HEK293 (cell line): ENCODE measurements at regions not wholly inside any gene's neighbourhood (a gene's known extent, or its start where the extent isn't known, plus 50 kb on each side); places are given as distances from the start of the nearest gene placed in this dataset.

Source experiments
- CTCF ChIA-PET: fragments of 350-600 bp; formaldehyde crosslinking; extraction: SDS; loops from one replicate; lab custom pipeline; 2021; ENCODE audit warnings: antibody characterized with exemption; lab: Yijun Ruan, JAX
- POLR2A ChIA-PET: fragments of 300-600 bp; formaldehyde crosslinking; extraction: SDS; loops from one replicate; lab custom pipeline; 2020; ENCODE audit warnings: antibody characterized with exemption, inconsistent platforms; lab: Yijun Ruan, JAX
- H3K27ac ChIP-seq: fragments of 200-500 bp; sonication (Bioruptor generic); 2 replicates; pipeline ENCODE4 v1.5.1; 2014; ENCODE audit warnings: low read depth, low read length, control low read depth, inconsistent platforms; ENCODE audit errors: extremely low read depth
- H3K36me3 ChIP-seq, 2 experiments: fragments of 200-500 bp in 1 of 2; sonication (Bioruptor generic) in 1 of 2; 1 replicate in 1 of 2; 2 replicates in 1 of 2; pipeline ENCODE4 v1.5.1; 2014 to 2017; ENCODE audit warnings: inconsistent platforms in 2 of 2, low read length in 2 of 2; ENCODE audit not compliant: control insufficient read depth in 2 of 2, insufficient read depth in 1 of 2
- H3K4me1 ChIP-seq: fragments of 200-500 bp; sonication (Bioruptor generic); 2 replicates; pipeline ENCODE4 v1.5.1; 2014; ENCODE audit warnings: mild to moderate bottlenecking, low read length, inconsistent platforms; ENCODE audit not compliant: control insufficient read depth, insufficient read depth
- H3K4me3 ChIP-seq: 2 replicates; pipeline ENCODE4 v1.5.1; 2011; ENCODE audit warnings: low read depth, mild to moderate bottlenecking, control low read depth, low read length, moderate library complexity
- H3K9me3 ChIP-seq: fragments of 200-500 bp; sonication (Bioruptor generic); 2 replicates; pipeline ENCODE4 v1.5.1; 2014; ENCODE audit warnings: low read depth, low read length, inconsistent platforms; ENCODE audit not compliant: control insufficient read depth, insufficient read depth
- GFI1B ChIP-seq: fragments of 450-650 bp; formaldehyde crosslinking; IDR thresholded peaks from 2 replicates; pipeline ENCODE4 v1.5.1; 2016; ENCODE audit warnings: missing biosample characterization, missing genetic modification characterization
- GLI2 ChIP-seq: fragments of 450-650 bp; formaldehyde crosslinking; IDR thresholded peaks from 2 replicates; pipeline ENCODE4; 2017; ENCODE audit warnings: missing biosample characterization, missing genetic modification characterization, low read depth, borderline replicate concordance
- KLF1 ChIP-seq: fragments of 450-650 bp; formaldehyde crosslinking; IDR thresholded peaks from 2 replicates; pipeline ENCODE4 v1.5.1; 2016; ENCODE audit warnings: missing biosample characterization, missing genetic modification characterization
- KLF16 ChIP-seq: fragments of 450-650 bp; formaldehyde crosslinking; IDR thresholded peaks from 2 replicates; pipeline ENCODE4 v1.5.1; 2017; ENCODE audit warnings: missing biosample characterization, missing genetic modification characterization
- ZBTB21 ChIP-seq: fragments of 450-650 bp; formaldehyde crosslinking; IDR thresholded peaks from 2 replicates; pipeline ENCODE4 v1.5.1; 2017; ENCODE audit warnings: missing biosample characterization, missing genetic modification characterization
- ZNF169 ChIP-seq: fragments of 450-650 bp; formaldehyde crosslinking; IDR thresholded peaks from 2 replicates; pipeline ENCODE4 v1.5.1; 2016; ENCODE audit warnings: missing biosample characterization, missing genetic modification characterization
- ZNF341 ChIP-seq: fragments of 450-650 bp; formaldehyde crosslinking; IDR thresholded peaks from 2 replicates; pipeline ENCODE4; 2016; ENCODE audit warnings: low read depth, missing biosample characterization, missing genetic modification characterization
- ZNF366 ChIP-seq: fragments of 450-650 bp; formaldehyde crosslinking; conservative IDR thresholded peaks from 2 replicates; pipeline ENCODE4 v1.5.1; 2016; ENCODE audit warnings: missing biosample characterization, missing genetic modification characterization
- ZNF391 ChIP-seq: fragments of 450-650 bp; formaldehyde crosslinking; IDR thresholded peaks from 2 replicates; pipeline ENCODE4 v1.5.1; 2016; ENCODE audit warnings: low read depth, missing biosample characterization, missing genetic modification characterization, borderline replicate concordance
- ZNF530 ChIP-seq: fragments of 450-650 bp; formaldehyde crosslinking; IDR thresholded peaks from 2 replicates; pipeline ENCODE4 v1.5.1; 2016; ENCODE audit warnings: low read depth, missing biosample characterization, missing genetic modification characterization
- ZNF544 ChIP-seq: fragments of 450-650 bp; formaldehyde crosslinking; IDR thresholded peaks from 2 replicates; pipeline ENCODE4 v1.5.0; 2017; ENCODE audit warnings: missing biosample characterization, missing genetic modification characterization
- ZNF629 ChIP-seq: fragments of 450-650 bp; formaldehyde crosslinking; IDR thresholded peaks from 2 replicates; pipeline ENCODE4 v1.5.1; 2017; ENCODE audit warnings: missing biosample characterization, missing genetic modification characterization
- ZNF776 ChIP-seq: fragments of 450-650 bp; formaldehyde crosslinking; IDR thresholded peaks from 2 replicates; pipeline ENCODE4 v1.5.0; 2017; ENCODE audit warnings: missing biosample characterization, missing genetic modification characterization, borderline replicate concordance
- ZNF830 ChIP-seq: fragments of 450-650 bp; IDR thresholded peaks from 2 replicates; pipeline ENCODE4 v1.5.0; 2018; ENCODE audit warnings: missing biosample characterization, missing genetic modification characterization, low read depth, mild to moderate bottlenecking, moderate library complexity
- TF ChIP-seq, protein P1 (sequence below): fragments of 450-650 bp; formaldehyde crosslinking; IDR thresholded peaks from 2 replicates; pipeline ENCODE4 v1.5.1; 2016; ENCODE audit warnings: missing biosample characterization, missing genetic modification characterization
- TF ChIP-seq, protein P2 (sequence below): fragments of 450-650 bp; formaldehyde crosslinking; IDR thresholded peaks from 2 replicates; pipeline ENCODE4 v1.5.1; 2016; ENCODE audit warnings: missing biosample characterization, missing genetic modification characterization
- TF ChIP-seq, protein P3 (sequence below): fragments of 450-650 bp; formaldehyde crosslinking; IDR thresholded peaks from 2 replicates; pipeline ENCODE4 v1.5.1; 2017; ENCODE audit warnings: missing biosample characterization, missing genetic modification characterization
- TF ChIP-seq, protein P4 (sequence below): fragments of 450-650 bp; formaldehyde crosslinking; IDR thresholded peaks from 2 replicates; pipeline ENCODE4 v1.5.1; 2016; ENCODE audit warnings: missing biosample characterization, missing genetic modification characterization, borderline replicate concordance

DNA sequence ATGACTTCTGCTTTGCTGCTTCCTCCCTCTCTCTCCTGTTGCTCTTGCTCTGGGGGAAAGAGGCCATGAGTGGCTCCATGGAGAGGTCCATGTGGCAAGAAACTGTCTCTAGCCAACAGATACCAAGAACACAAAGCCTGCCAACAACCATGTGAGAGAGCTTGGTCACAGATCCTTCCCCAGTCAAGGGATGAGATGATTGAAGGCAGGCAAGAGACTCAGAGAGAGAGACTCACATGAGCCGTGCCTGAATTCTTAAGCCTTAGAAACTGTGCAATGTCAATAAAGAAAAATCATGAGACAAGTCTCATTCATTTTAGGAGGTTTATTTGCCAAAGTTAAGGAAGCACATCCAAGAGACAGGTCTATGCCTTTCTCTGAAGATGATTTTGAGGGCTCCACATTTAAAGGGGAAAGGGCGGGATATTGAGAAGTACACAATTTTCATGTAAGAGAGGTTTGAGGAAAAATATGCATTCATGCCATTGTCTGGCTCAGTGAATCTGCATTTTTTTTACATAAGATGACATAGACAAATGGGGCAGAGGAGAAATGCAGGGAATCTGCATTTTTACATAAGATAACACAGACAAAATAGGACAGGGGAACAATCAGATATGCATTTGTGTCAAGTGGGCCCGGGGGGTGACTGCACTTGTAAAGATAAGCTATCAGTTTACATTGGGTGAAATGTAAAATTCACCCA is 59.5 kb upstream of the SUCLG2 start (continued):
- TF ChIP-seq, protein P1, sequence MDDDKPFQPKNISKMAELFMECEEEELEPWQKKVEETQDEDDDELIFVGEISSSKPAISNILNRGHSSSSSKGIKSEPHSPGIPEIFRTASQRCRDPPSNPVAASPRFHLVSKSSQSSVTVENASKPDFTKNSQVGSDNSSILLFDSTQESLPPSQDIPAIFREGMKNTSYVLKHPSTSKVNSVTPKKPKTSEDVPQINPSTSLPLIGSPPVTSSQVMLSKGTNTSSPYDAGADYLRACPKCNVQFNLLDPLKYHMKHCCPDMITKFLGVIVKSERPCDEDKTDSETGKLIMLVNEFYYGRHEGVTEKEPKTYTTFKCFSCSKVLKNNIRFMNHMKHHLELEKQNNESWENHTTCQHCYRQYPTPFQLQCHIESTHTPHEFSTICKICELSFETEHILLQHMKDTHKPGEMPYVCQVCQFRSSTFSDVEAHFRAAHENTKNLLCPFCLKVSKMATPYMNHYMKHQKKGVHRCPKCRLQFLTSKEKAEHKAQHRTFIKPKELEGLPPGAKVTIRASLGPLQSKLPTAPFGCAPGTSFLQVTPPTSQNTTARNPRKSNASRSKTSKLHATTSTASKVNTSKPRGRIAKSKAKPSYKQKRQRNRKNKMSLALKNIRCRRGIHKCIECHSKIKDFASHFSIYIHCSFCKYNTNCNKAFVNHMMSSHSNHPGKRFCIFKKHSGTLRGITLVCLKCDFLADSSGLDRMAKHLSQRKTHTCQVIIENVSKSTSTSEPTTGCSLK (tag by site-specific recombination): no peak
- TF ChIP-seq ZNF366 (tag by site-specific recombination): no peak
- TF ChIP-seq, all 188 proteins: peak for 0

DNA sequence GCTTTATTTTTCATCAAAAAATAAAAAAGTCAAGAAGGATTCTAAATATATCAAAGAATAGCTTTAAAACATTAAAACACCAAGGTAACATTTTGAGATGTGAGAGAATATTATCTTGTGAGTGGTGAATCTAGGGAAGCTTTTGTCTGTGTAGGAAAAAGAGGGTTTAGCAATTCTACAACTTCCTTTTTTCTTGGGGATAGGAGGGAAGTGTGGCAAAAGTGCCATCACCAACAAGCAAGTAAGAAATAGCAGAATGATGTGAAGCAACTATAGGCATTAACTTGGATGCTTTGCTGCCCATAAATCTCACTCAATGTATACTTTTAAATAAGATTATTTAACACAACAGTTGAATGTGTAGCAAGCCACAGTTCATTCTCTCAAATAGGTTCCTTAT is 57.8 kb upstream of the SUCLG2 start:
- Histone ChIP-seq H3K27ac (no peak overlapping the region), H3K4me3 (no peak overlapping the region), H3K36me3 (no peaks in the 10 kb centered on the region), H3K4me1 (no peaks in the 10 kb centered on the region), H3K9me3 (no peaks in the 10 kb centered on the region)
- TF ChIP-seq, protein P2, sequence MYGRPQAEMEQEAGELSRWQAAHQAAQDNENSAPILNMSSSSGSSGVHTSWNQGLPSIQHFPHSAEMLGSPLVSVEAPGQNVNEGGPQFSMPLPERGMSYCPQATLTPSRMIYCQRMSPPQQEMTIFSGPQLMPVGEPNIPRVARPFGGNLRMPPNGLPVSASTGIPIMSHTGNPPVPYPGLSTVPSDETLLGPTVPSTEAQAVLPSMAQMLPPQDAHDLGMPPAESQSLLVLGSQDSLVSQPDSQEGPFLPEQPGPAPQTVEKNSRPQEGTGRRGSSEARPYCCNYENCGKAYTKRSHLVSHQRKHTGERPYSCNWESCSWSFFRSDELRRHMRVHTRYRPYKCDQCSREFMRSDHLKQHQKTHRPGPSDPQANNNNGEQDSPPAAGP (tag by site-specific recombination): no peak
- TF ChIP-seq ZNF544 (tag by site-specific recombination) (no peak), ZNF530 (no peak), GFI1B (tag by site-specific recombination) (no peak), ZNF341 (tag by site-specific recombination) (no peak), ZNF629 (no peak), ZNF776 (tag by site-specific recombination) (no peak), ZNF169 (tag by site-specific recombination) (no peak), KLF1 (tag by site-specific recombination) (no peak), ZNF391 (tag by site-specific recombination) (no peak), GLI2 (tag by site-specific recombination) (no peak), KLF16 (no peak), ZNF830 (tag by site-specific recombination) (no peak), ZBTB21 (tag by site-specific recombination) (no peak)
- TF ChIP-seq, protein P3, sequence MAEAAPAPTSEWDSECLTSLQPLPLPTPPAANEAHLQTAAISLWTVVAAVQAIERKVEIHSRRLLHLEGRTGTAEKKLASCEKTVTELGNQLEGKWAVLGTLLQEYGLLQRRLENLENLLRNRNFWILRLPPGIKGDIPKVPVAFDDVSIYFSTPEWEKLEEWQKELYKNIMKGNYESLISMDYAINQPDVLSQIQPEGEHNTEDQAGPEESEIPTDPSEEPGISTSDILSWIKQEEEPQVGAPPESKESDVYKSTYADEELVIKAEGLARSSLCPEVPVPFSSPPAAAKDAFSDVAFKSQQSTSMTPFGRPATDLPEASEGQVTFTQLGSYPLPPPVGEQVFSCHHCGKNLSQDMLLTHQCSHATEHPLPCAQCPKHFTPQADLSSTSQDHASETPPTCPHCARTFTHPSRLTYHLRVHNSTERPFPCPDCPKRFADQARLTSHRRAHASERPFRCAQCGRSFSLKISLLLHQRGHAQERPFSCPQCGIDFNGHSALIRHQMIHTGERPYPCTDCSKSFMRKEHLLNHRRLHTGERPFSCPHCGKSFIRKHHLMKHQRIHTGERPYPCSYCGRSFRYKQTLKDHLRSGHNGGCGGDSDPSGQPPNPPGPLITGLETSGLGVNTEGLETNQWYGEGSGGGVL (tag by site-specific recombination): no peak
- TF ChIP-seq, protein P4, sequence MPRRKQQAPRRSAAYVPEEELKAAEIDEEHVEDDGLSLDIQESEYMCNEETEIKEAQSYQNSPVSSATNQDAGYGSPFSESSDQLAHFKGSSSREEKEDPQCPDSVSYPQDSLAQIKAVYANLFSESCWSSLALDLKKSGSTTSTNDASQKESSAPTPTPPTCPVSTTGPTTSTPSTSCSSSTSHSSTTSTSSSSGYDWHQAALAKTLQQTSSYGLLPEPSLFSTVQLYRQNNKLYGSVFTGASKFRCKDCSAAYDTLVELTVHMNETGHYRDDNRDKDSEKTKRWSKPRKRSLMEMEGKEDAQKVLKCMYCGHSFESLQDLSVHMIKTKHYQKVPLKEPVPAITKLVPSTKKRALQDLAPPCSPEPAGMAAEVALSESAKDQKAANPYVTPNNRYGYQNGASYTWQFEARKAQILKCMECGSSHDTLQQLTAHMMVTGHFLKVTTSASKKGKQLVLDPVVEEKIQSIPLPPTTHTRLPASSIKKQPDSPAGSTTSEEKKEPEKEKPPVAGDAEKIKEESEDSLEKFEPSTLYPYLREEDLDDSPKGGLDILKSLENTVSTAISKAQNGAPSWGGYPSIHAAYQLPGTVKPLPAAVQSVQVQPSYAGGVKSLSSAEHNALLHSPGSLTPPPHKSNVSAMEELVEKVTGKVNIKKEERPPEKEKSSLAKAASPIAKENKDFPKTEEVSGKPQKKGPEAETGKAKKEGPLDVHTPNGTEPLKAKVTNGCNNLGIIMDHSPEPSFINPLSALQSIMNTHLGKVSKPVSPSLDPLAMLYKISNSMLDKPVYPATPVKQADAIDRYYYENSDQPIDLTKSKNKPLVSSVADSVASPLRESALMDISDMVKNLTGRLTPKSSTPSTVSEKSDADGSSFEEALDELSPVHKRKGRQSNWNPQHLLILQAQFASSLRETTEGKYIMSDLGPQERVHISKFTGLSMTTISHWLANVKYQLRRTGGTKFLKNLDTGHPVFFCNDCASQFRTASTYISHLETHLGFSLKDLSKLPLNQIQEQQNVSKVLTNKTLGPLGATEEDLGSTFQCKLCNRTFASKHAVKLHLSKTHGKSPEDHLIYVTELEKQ: no peak
- ChIA-PET POLR2A (no interaction called here), CTCF (interaction anchor here (1.4 kb wide), 1 partner anchor 328 kb away, joined by 3 read pairs; no protein-coding TSS in a partner anchor)
